ENCODE measurements at regions not wholly inside any gene's neighbourhood (a gene's known extent, or its start where the extent isn't known, plus 50 kb on each side); places are given as distances from the start of the nearest gene placed in this dataset.

GRCh38 chr1:88472298-88472697, 211.8 kb upstream of the PKN2 start:
- Histone ChIP-seq H3K4me1 (ENCODE audit: control insufficient read depth in 2 of 2, insufficient read depth in 1 of 2, low read depth in 1 of 2, low read length in 2 of 2) (no peaks in the 10 kb centered on the region), H3K4ac (ENCODE audit: low read length) (no peak overlapping the region), H3K27ac (replicated peaks; ENCODE audit: low read length) (no peak overlapping the region), H3K9ac (ENCODE audit: low read depth, low read length, poor library complexity) (no peak overlapping the region), H2BK120ac (ENCODE audit: low read depth, low read length) (no peak overlapping the region), H3K79me1 (ENCODE audit: low read depth, low read length) (no peaks in the 10 kb centered on the region), H4K8ac (ENCODE audit: low read depth, low read length) (no peak overlapping the region), H3K18ac (ENCODE audit: low read length) (no peak overlapping the region), H3K4me2 (ENCODE audit: insufficient read depth, low read length, poor library complexity, severe bottlenecking) (no peak overlapping the region), H4K91ac (ENCODE audit: low read depth, low read length, poor library complexity) (no peak overlapping the region), H3K14ac (ENCODE audit: low read length) (no peak overlapping the region), H3K23ac (ENCODE audit: low read depth, low read length, poor library complexity) (no peak overlapping the region), H2AFZ (ENCODE audit: low read length) (no peak overlapping the region), H3K9me3 (replicated peaks in 1 of 2; ENCODE audit: control insufficient read depth in 2 of 2, insufficient read depth in 1 of 2, low read depth in 1 of 2, low read length in 2 of 2) (no peaks in the 10 kb centered on the region), H2BK15ac (ENCODE audit: low read length) (no peak overlapping the region), H3K4me3 (ENCODE audit: low read length in 2 of 2) (no peak overlapping the region), H2AK5ac (ENCODE audit: low read depth, low read length) (no peak overlapping the region), H3K36me3 (replicated peaks in 1 of 2; ENCODE audit: control insufficient read depth in 2 of 2, insufficient read depth in 2 of 2, low read length in 2 of 2) (no peaks in the 10 kb centered on the region), H2BK12ac (ENCODE audit: low read length) (no peak overlapping the region), H3K27me3 (ENCODE audit: control insufficient read depth in 3 of 3, insufficient read depth in 3 of 3, low read depth in 1 of 3, low read length in 3 of 3) (no peaks in the 10 kb centered on the region), H2BK5ac (ENCODE audit: low read length) (no peak overlapping the region)
- WGBS, 2 donors (ENCODE audit: extremely low coverage in 2 of 2, insufficient read length in 2 of 2, insufficient replicate concordance in 1 of 2), result no CpG with 5 or more reads among the region's 2 CpGs
- DNase-seq (ENCODE audit: low spot score), result no peak

GRCh38 chr1:88472714-88473113, 211.4 kb upstream of the PKN2 start:
- Histone ChIP-seq H2BK120ac (ENCODE audit: low read depth, low read length) (no peak overlapping the region), H4K91ac (ENCODE audit: low read depth, low read length, poor library complexity) (no peak overlapping the region), H4K8ac (ENCODE audit: low read depth, low read length) (no peak overlapping the region), H3K4ac (ENCODE audit: low read length) (no peak overlapping the region), H3K9me3 (replicated peaks in 1 of 2; ENCODE audit: control insufficient read depth in 2 of 2, insufficient read depth in 1 of 2, low read depth in 1 of 2, low read length in 2 of 2) (no peaks in the 10 kb centered on the region), H2BK12ac (ENCODE audit: low read length) (no peak overlapping the region), H3K4me1 (ENCODE audit: control insufficient read depth in 2 of 2, insufficient read depth in 1 of 2, low read depth in 1 of 2, low read length in 2 of 2) (no peaks in the 10 kb centered on the region), H2BK15ac (ENCODE audit: low read length) (no peak overlapping the region), H3K36me3 (replicated peaks in 1 of 2; ENCODE audit: control insufficient read depth in 2 of 2, insufficient read depth in 2 of 2, low read length in 2 of 2) (no peaks in the 10 kb centered on the region), H2BK5ac (ENCODE audit: low read length) (no peak overlapping the region), H3K18ac (ENCODE audit: low read length) (no peak overlapping the region), H3K27me3 (ENCODE audit: control insufficient read depth in 3 of 3, insufficient read depth in 3 of 3, low read depth in 1 of 3, low read length in 3 of 3) (no peaks in the 10 kb centered on the region), H3K79me1 (ENCODE audit: low read depth, low read length) (no peaks in the 10 kb centered on the region), H3K14ac (ENCODE audit: low read length) (no peak overlapping the region), H3K9ac (ENCODE audit: low read depth, low read length, poor library complexity) (no peak overlapping the region), H2AK5ac (ENCODE audit: low read depth, low read length) (no peak overlapping the region), H3K4me3 (ENCODE audit: low read length in 2 of 2) (no peak overlapping the region), H2AFZ (ENCODE audit: low read length) (no peak overlapping the region), H3K27ac (replicated peaks; ENCODE audit: low read length) (no peak overlapping the region), H3K23ac (ENCODE audit: low read depth, low read length, poor library complexity) (no peak overlapping the region), H3K4me2 (ENCODE audit: insufficient read depth, low read length, poor library complexity, severe bottlenecking) (no peak overlapping the region)
- no peak for DNase-seq (ENCODE audit: low spot score)
- no CpG with 5 or more reads among the region's 1 CpG for WGBS, 2 donors (ENCODE audit: extremely low coverage in 2 of 2, insufficient read length in 2 of 2, insufficient replicate concordance in 1 of 2)

- H2AK5ac ChIP-seq (ENCODE audit: low read depth, low read length), result no peak overlapping the region
- no peak overlapping the region for H2BK120ac ChIP-seq (ENCODE audit: low read depth, low read length)
- no peak overlapping the region for H3K9ac ChIP-seq (ENCODE audit: low read depth, low read length, poor library complexity)
- H3K79me1 ChIP-seq (ENCODE audit: low read depth, low read length), result no peaks in the 10 kb centered on the region
- H2BK5ac ChIP-seq (ENCODE audit: low read length), result no peak overlapping the region
- no peak for DNase-seq (ENCODE audit: low spot score)
- H3K18ac ChIP-seq (ENCODE audit: low read length), result no peak overlapping the region
- H2BK15ac ChIP-seq (ENCODE audit: low read length), result no peak overlapping the region
- no peak overlapping the region for H2AFZ ChIP-seq (ENCODE audit: low read length)
- no peak overlapping the region for H3K4me2 ChIP-seq (ENCODE audit: insufficient read depth, low read length, poor library complexity, severe bottlenecking)
- no peaks in the 10 kb centered on the region for H3K9me3 ChIP-seq (replicated peaks in 1 of 2; ENCODE audit: control insufficient read depth in 2 of 2, insufficient read depth in 1 of 2, low read depth in 1 of 2, low read length in 2 of 2)
- H3K27me3 ChIP-seq (ENCODE audit: control insufficient read depth in 3 of 3, insufficient read depth in 3 of 3, low read depth in 1 of 3, low read length in 3 of 3), result no peaks in the 10 kb centered on the region
- H3K4me1 ChIP-seq (ENCODE audit: control insufficient read depth in 2 of 2, insufficient read depth in 1 of 2, low read depth in 1 of 2, low read length in 2 of 2), result no peaks in the 10 kb centered on the region
- H4K91ac ChIP-seq (ENCODE audit: low read depth, low read length, poor library complexity), result no peak overlapping the region
- H2BK12ac ChIP-seq (ENCODE audit: low read length), result no peak overlapping the region
- H4K8ac ChIP-seq (ENCODE audit: low read depth, low read length), result no peak overlapping the region
- H3K4ac ChIP-seq (ENCODE audit: low read length), result no peak overlapping the region
- no peak overlapping the region for H3K27ac ChIP-seq (replicated peaks; ENCODE audit: low read length)
- no peaks in the 10 kb centered on the region for H3K36me3 ChIP-seq (replicated peaks in 1 of 2; ENCODE audit: control insufficient read depth in 2 of 2, insufficient read depth in 2 of 2, low read length in 2 of 2)
- H3K14ac ChIP-seq (ENCODE audit: low read length), result no peak overlapping the region
- no CpG with 5 or more reads among the region's 1 CpG for WGBS, 2 donors (ENCODE audit: extremely low coverage in 2 of 2, insufficient read length in 2 of 2, insufficient replicate concordance in 1 of 2)
- no peak overlapping the region for H3K4me3 ChIP-seq (ENCODE audit: low read length in 2 of 2)
- H3K23ac ChIP-seq (ENCODE audit: low read depth, low read length, poor library complexity), result no peak overlapping the region
These were observed 209.3 kb upstream of the PKN2 start for GRCh38 chr1:88474555-88475304.

DNA sequence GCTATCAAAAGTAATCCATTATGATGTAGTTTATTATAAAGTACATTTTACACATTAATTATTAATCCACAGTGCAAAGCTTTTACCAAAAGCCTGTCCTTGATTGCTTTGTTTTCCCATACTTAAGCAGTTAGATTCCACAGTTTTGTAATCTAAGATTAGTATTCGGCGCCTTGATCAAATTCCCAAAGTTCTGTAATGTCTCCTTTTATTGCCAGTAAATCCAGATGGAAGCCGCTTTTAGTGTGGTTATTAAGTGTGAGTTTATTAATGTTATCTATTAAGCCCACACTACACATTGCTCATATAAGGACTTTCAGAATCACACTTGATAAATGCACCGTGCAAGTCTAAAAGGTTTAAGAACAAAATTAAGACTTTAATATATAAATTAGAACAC, 199.2 kb upstream of the PKN2 start:
- no peak overlapping the region for H3K4me3 ChIP-seq (ENCODE audit: low read length in 2 of 2)
- no peaks in the 10 kb centered on the region for H3K79me1 ChIP-seq (ENCODE audit: low read depth, low read length)
- no peak overlapping the region for H3K4ac ChIP-seq (ENCODE audit: low read length)
- no peak overlapping the region for H2BK15ac ChIP-seq (ENCODE audit: low read length)
- no peak overlapping the region for H4K91ac ChIP-seq (ENCODE audit: low read depth, low read length, poor library complexity)
- no peak overlapping the region for H2BK12ac ChIP-seq (ENCODE audit: low read length)
- H3K4me1 ChIP-seq (ENCODE audit: control insufficient read depth in 2 of 2, insufficient read depth in 1 of 2, low read depth in 1 of 2, low read length in 2 of 2), result no peaks in the 10 kb centered on the region
- no peaks in the 10 kb centered on the region for H3K36me3 ChIP-seq (replicated peaks in 1 of 2; ENCODE audit: control insufficient read depth in 2 of 2, insufficient read depth in 2 of 2, low read length in 2 of 2)
- no peak overlapping the region for H3K23ac ChIP-seq (ENCODE audit: low read depth, low read length, poor library complexity)
- H3K9me3 ChIP-seq (replicated peaks in 1 of 2; ENCODE audit: control insufficient read depth in 2 of 2, insufficient read depth in 1 of 2, low read depth in 1 of 2, low read length in 2 of 2), result no peaks in the 10 kb centered on the region
- no peak overlapping the region for H2AFZ ChIP-seq (ENCODE audit: low read length)
- DNase-seq (ENCODE audit: low spot score), result no peak
- no peak overlapping the region for H2BK120ac ChIP-seq (ENCODE audit: low read depth, low read length)
- no peak overlapping the region for H3K14ac ChIP-seq (ENCODE audit: low read length)
- H2BK5ac ChIP-seq (ENCODE audit: low read length), result no peak overlapping the region
- no peak overlapping the region for H3K27ac ChIP-seq (replicated peaks; ENCODE audit: low read length)
- H3K27me3 ChIP-seq (ENCODE audit: control insufficient read depth in 3 of 3, insufficient read depth in 3 of 3, low read depth in 1 of 3, low read length in 3 of 3), result no peaks in the 10 kb centered on the region
- no peak overlapping the region for H3K18ac ChIP-seq (ENCODE audit: low read length)
- no CpG with 5 or more reads among the region's 4 CpGs for WGBS, 2 donors (ENCODE audit: extremely low coverage in 2 of 2, insufficient read length in 2 of 2, insufficient replicate concordance in 1 of 2)
- H2AK5ac ChIP-seq (ENCODE audit: low read depth, low read length), result no peak overlapping the region
- H4K8ac ChIP-seq (ENCODE audit: low read depth, low read length), result no peak overlapping the region
- H3K9ac ChIP-seq (ENCODE audit: low read depth, low read length, poor library complexity), result no peak overlapping the region
- H3K4me2 ChIP-seq (ENCODE audit: insufficient read depth, low read length, poor library complexity, severe bottlenecking), result no peak overlapping the region
